DND-41 (cell line): ENCODE measurements at regions not wholly inside any gene's neighbourhood (a gene's known extent, or its start where the extent isn't known, plus 50 kb on each side); places are given as distances from the start of the nearest gene placed in this dataset.

Experiments used
- ATAC-seq: fragments of 200-7000 bp; cut with Tn5 transposase; 3 replicates; pipeline ENCODE4 v1.9.1; 2021; ENCODE audit warnings: low read depth; ENCODE audit not compliant: insufficient read depth
- DNase-seq: peaks from one replicate; pipeline ENCODE4 v3.0.0-alpha.2; 2020
- H2AFZ ChIP-seq: 2 replicates; pipeline ENCODE4 v1.6.0; 2012; ENCODE audit warnings: low read depth, low read length
- H3K27ac ChIP-seq: 2 replicates; pipeline ENCODE4 v1.5.1; 2012; ENCODE audit warnings: low read length, inconsistent platforms
- H3K27me3 ChIP-seq: fragments of 200-600 bp; sonication (generic); 2 replicates; pipeline ENCODE4 v1.6.0; 2012; ENCODE audit warnings: low read length, mild to moderate bottlenecking, inconsistent platforms; ENCODE audit not compliant: insufficient read depth, poor library complexity
- H3K36me3 ChIP-seq: 2 replicates; pipeline ENCODE4 v1.5.1; 2012; ENCODE audit warnings: low read length, inconsistent platforms; ENCODE audit not compliant: insufficient read depth
- H3K4me1 ChIP-seq: 2 replicates; pipeline ENCODE4 v1.5.1; 2012; ENCODE audit warnings: mild to moderate bottlenecking, low read length; ENCODE audit not compliant: insufficient read depth
- H3K4me2 ChIP-seq: 2 replicates; pipeline ENCODE4 v1.6.0; 2012; ENCODE audit warnings: mild to moderate bottlenecking, moderate library complexity, low read length, inconsistent platforms; ENCODE audit not compliant: insufficient read depth
- H3K4me3 ChIP-seq, 2 experiments: fragments of 200-600 bp in 1 of 2; shearing (Covaris generic) in 1 of 2; 2 replicates each; pipeline ENCODE4 v1.5.1; 2012 to 2016; ENCODE audit warnings: inconsistent platforms in 2 of 2, low read length in 2 of 2, mild to moderate bottlenecking in 2 of 2, low read depth in 1 of 2, moderate library complexity in 1 of 2
- H3K79me2 ChIP-seq: 2 replicates; pipeline ENCODE4 v1.6.0; 2012; ENCODE audit warnings: low read length, inconsistent platforms; ENCODE audit not compliant: insufficient read depth
- H3K9ac ChIP-seq: 2 replicates; pipeline ENCODE4 v1.6.0; 2012; ENCODE audit warnings: low read depth, mild to moderate bottlenecking, inconsistent platforms, low read length, moderate library complexity
- H3K9me3 ChIP-seq: 2 replicates; pipeline ENCODE4 v1.5.1; 2012; ENCODE audit warnings: low read length, moderate library complexity, mild to moderate bottlenecking, inconsistent platforms; ENCODE audit not compliant: insufficient read depth, severe bottlenecking
- H4K20me1 ChIP-seq: 2 replicates; pipeline ENCODE4 v1.6.0; 2012; ENCODE audit warnings: low read length; ENCODE audit not compliant: insufficient read depth
- CTCF ChIP-seq: IDR thresholded peaks from 2 replicates; pipeline ENCODE4 v1.5.1; 2012; ENCODE audit warnings: borderline replicate concordance, low read length, moderate library complexity, mild to moderate bottlenecking; ENCODE audit not compliant: poor library complexity, severe bottlenecking; ENCODE audit errors: extremely low read depth
- EZH2 ChIP-seq: IDR thresholded peaks from 3 replicates; pipeline ENCODE4 v1.6.1; 2012; ENCODE audit warnings: borderline replicate concordance, low read depth, mild to moderate bottlenecking, moderate library complexity, low read length, inconsistent platforms; ENCODE audit not compliant: severe bottlenecking

- peaks cover 12% of the 10 kb centered on the region for H4K20me1 ChIP-seq
- no peak for DNase-seq
- no peak overlapping the region for H3K9ac ChIP-seq
- peaks cover 84% of the 10 kb centered on the region for H3K79me2 ChIP-seq
- no peaks in the 10 kb centered on the region for H3K9me3 ChIP-seq
- ATAC-seq: no peak
- no peaks in the 10 kb centered on the region for H3K27me3 ChIP-seq
- no peaks in the 10 kb centered on the region for H3K4me1 ChIP-seq
- H3K4me3 ChIP-seq: no peak overlapping the region
- no peak overlapping the region for H3K4me2 ChIP-seq
- no peak for TF ChIP-seq CTCF
- no peak for TF ChIP-seq EZH2
- H3K27ac ChIP-seq: peak overlapping the region; percentile 13; the same call in 1 of the 2 replicates
- H2AFZ ChIP-seq: no peak overlapping the region
- no peaks in the 10 kb centered on the region for H3K36me3 ChIP-seq
Observed at GRCh38 chr6:144630857-144631256, 345.7 kb downstream of the UTRN start.

GRCh38 chr6:144632266-144632665, 347.1 kb downstream of the UTRN start:
- Histone ChIP-seq H3K27me3 (no peaks in the 10 kb centered on the region), H3K4me3 (no peak overlapping the region), H3K9ac (no peak overlapping the region), H3K79me2 (peaks cover 83% of the 10 kb centered on the region), H3K9me3 (no peaks in the 10 kb centered on the region), H2AFZ (no peak overlapping the region), H3K4me1 (no peaks in the 10 kb centered on the region), H3K4me2 (no peak overlapping the region), H4K20me1 (peaks cover 12% of the 10 kb centered on the region), H3K36me3 (no peaks in the 10 kb centered on the region), H3K27ac (no peak overlapping the region)
- ATAC-seq (no peak), DNase-seq (no peak)
- TF ChIP-seq EZH2 (no peak), CTCF (no peak)

- H3K79me2 ChIP-seq: peaks cover 81% of the 10 kb centered on the region
- H3K4me2 ChIP-seq: no peak overlapping the region
- no peaks in the 10 kb centered on the region for H3K9me3 ChIP-seq
- no peak for DNase-seq
- no peak overlapping the region for H3K9ac ChIP-seq
- no peaks in the 10 kb centered on the region for H3K27me3 ChIP-seq
- TF ChIP-seq CTCF (no peak), EZH2 (no peak)
- no peak overlapping the region for H2AFZ ChIP-seq
- no peak for ATAC-seq
- H3K36me3 ChIP-seq: no peaks in the 10 kb centered on the region
- no peaks in the 10 kb centered on the region for H3K4me1 ChIP-seq
- H4K20me1 ChIP-seq: peaks cover 12% of the 10 kb centered on the region
- H3K27ac ChIP-seq: no peak overlapping the region
- H3K4me3 ChIP-seq: no peak overlapping the region
Observed at GRCh38 chr6:144633886-144634285, 348.8 kb downstream of the UTRN start.

- H3K4me1 ChIP-seq: no peaks in the 10 kb centered on the region
- ATAC-seq: no peak
Observed at GRCh38 chr6:144634371-144634770, 349.2 kb downstream of the UTRN start.

More at GRCh38 chr6:144634371-144634770, 349.2 kb downstream of the UTRN start:
- H3K4me3 ChIP-seq: no peak overlapping the region
- H3K27ac ChIP-seq: no peak overlapping the region
- no peaks in the 10 kb centered on the region for H3K27me3 ChIP-seq
- H3K9ac ChIP-seq: no peak overlapping the region
- TF ChIP-seq EZH2: no peak
- TF ChIP-seq CTCF: no peak
- peaks cover 12% of the 10 kb centered on the region for H4K20me1 ChIP-seq
- no peak overlapping the region for H3K4me2 ChIP-seq
- H2AFZ ChIP-seq: no peak overlapping the region
- peaks cover 80% of the 10 kb centered on the region for H3K79me2 ChIP-seq
- H3K9me3 ChIP-seq: no peaks in the 10 kb centered on the region
- no peak for DNase-seq
- H3K36me3 ChIP-seq: no peaks in the 10 kb centered on the region
